HG03196 (cell line): ENCODE measurements at regions not wholly inside any gene's neighbourhood (a gene's known extent, or its start where the extent isn't known, plus 50 kb on each side); places are given as distances from the start of the nearest gene placed in this dataset.
"Not testable (repeated sequence)": the region's sequence is repeated elsewhere in the genome, so short reads cannot be mapped to it uniquely, and the experiment has no call there.

Source experiments
- ATAC-seq: cut with Tn5 transposase; IDR thresholded peaks from one replicate; pipeline ENCODE4 v1.9.1; 2021; ENCODE audit not compliant: unreplicated experiment

GRCh38 chr17:73835605-73836004, 191.4 kb upstream of the SDK2 start:
- ATAC-seq = no peak

DNA sequence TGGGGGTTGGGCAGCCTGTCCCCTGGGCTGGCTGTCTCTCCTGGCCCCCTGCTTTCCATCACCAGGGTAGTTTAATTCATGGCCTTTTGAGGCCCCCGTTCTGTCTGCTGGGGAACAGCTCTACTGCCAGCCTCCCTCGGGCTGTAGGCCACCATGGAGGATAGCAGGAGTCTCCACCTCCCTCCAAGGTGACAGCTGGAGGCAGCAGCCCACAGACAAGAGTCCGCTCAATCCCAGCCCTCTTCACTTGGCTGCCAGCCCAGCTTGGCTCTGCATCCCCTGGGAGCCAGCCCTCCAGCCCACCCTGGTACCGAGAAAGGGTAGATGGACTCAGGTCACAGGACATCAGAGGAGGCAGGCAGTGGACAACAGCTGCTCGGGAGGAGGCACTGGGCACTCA, 194.6 kb upstream of the SDK2 start:
- ATAC-seq = no peak

GRCh38 chr17:73840829-73841228, 196.6 kb upstream of the SDK2 start:
- ATAC-seq = no peak

DNA sequence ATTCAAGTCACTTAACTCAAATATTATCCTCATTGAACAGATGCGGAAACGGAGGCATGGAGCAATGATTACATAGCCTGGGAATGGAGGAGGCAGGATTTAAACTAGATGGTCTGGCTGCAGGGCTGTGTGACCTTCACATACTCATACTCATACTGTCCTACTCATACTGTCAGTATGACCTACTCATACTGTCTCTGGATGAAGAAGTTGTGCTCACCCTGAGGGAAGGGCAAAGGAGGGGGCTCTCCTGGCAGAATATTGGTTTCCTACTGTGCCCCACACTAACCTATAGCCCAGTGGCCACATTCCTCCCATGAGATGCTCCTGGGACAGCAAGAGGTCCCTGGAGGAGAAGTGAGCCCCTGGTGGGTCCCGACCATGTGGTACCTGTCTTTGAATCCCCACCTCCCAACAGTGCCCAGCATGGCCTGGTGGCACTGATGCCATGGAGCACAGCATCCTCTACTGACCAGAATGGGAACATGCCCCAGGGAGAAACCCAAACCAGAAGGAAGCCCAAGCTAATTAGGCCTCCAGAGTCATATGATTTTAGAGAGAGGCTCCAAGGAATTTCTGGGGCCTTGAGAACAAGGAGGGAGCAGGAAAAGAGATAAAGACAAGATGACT, 197.3 kb upstream of the SDK2 start:
- no peak for ATAC-seq

- ATAC-seq = no peak
Observed at GRCh38 chr17:73847952-73848351, 203.7 kb upstream of the SDK2 start.

DNA sequence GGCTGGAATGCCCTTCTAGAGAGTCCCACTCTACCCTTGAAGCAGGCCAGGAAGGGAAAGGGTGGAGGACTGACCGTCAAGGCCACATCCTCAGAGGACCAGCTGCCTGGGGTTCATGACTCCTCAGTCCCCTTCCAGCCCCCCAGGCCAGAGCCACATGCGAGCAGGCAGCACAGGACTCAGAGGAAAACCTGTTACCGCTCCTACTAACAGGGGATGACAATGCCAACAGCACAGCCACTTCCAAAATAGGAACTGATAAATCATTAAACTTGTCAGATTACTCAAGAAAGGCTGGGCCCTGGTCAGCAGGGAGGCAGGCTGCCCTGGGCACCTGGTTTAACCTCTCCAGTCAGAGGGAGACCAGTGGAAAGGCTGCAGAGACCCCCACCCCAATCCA, 206.2 kb upstream of the SDK2 start:
- no peak for ATAC-seq

DNA sequence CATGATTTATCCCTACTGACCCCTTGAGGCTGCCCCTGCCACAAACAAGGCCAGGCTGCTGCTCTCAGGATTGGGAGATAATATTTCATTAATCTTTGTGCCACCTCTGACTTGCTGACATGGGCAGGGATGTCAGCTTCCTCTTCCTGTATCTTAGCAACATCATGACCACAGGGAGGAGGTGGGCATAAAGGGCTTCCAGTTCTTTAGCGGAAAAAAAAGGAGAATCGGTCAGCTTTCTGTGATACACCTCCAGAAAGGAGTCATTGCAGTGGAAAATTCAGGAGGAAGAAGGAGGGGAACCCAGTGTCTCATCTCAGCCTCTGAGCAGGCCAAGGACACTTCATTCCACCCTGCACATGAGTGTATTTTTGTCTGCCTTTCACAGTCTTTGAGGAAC, 206.8 kb upstream of the SDK2 start:
- no peak for ATAC-seq

DNA sequence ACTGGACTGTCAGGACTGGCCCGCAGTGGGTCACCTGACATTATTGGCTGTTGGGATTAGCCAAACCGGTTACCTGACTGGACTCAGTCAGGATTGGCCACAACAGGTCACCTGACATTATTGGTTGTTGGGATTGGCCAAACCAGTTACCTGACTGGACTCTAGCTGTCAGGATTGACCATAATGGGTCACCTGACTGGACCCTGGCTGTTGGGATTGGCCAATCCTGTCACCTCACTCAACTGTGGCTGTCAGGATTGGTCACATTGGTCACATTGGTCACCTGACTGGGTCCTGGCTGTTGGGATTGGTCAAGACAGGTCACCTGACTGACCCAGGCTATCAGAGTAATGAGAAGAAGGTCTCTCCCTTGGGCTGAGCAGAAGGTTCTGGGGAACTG, 207.7 kb upstream of the SDK2 start:
- ATAC-seq = no peak

- no peak for ATAC-seq
Observed at GRCh38 chr17:73855720-73856333, 211.6 kb upstream of the SDK2 start.

DNA sequence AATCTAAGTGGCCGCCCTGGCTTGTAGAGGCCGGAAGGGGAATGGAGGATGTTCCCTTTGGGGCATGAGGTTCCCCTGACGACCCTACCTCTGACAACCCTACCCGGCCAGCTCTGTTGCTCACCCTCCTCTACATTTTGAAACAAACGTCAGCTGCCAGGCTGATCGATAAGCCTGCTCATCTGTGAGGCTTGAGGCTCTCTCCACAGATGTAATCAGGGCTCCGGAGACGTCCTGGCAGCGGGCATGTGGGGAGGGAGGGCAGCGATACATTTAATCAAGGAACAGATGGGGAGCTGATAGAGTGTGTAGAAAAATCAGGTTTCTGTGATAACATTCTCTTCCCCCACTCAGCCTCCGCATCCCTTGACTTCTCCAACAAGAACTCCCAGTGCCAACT, 212.3 kb upstream of the SDK2 start:
- ATAC-seq = no peak

- not testable (repeated sequence) for ATAC-seq
Observed at GRCh38 chr17:73859439-73860008, 215.3 kb upstream of the SDK2 start.

GRCh38 chr17:73861543-73861942, 217.3 kb upstream of the SDK2 start:
- ATAC-seq = no peak

DNA sequence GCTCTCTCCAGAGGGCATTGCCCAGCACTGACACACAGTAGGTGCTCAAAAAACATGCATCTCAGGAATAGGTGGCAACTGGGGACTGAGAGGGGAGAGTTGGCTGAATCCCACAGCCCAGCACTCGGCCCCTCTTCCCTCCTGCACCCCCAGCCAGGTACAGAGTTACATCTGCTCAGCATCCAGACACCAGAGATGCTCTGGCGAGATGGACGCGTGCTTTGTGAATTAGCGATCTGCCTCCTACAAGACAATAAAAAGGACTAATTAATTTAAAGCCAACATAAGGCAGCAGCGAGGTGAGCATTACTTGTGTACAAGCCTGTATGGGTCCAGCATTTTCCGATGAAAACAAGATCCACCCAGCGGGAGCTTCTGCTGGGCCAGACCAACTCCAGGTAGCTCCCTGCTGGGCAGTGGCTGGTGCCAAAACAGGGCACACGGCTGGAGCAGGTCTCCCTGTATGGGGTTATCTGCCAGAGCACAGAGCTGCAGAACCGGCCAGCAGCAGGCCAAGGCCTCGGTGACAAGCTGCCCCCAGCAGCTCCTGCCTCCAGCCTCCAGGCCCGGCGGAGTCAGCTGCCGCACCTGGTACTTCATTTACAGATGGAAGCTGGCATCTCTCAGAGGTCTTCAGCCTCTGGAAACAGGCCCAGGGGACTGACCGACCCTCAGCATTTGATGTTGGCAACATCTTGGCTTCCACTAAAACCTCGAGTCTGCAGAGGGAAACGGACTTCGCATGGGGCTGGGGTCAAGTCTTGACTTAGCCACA, 219.7 kb upstream of the SDK2 start:
- ATAC-seq = no peak

DNA sequence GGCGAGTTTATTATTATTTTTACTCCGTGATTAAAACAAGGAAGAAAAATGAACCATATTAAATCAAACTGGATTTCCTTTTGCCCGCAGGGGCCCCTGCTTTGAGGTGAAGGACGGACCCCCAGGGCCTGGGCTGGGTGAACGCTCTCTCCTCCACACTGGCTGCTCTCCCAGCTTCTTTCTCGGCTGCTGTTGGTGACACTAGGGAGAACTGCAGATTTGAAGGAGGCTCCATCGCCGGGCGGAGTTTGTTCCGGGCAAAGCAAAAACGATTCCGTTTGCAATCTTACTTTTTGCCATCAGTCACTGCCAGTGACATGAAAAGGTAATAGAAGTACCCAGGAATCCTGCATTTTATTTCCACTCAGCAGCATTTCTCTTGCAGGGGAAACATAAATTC, 221.6 kb upstream of the SDK2 start:
- no peak for ATAC-seq

DNA sequence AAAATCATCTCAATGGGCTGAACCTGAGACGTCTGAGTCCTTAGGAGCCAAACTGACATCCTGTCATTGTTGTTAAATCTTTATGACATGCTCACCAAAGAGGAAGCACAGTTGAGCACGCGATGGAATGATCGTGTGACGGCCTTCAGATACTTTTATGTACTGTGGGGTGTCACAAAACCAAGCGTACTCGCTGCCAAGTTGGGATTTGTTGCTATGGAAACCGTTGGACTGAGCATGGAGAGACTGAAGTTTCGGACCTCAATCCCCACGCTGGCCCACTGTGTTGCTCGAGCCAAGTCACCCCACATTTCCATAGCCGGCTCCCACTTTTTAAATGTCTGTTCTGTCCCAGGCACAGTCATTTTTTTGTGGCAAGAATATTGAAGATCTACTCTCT, 222.8 kb upstream of the SDK2 start:
- ATAC-seq = no peak

DNA sequence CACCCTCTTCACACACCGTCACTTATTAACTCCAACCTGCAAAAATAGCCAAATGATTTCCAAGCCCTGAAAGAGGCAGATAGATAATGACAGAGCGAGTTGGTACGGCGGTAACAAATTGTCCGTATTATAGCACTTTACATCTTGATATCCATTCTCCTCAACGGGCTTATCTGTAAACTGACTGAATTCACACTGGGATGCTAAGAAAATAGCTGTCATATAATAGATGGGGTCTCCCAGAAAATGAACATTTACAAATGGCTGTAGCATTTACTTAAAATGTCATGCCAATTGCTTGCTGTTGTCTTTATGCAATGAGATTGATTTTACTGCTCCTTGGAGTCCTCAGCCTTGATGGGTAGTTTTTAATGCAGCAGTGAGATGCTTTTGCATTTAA, 225.8 kb upstream of the SDK2 start:
- ATAC-seq = no peak

- ATAC-seq = no peak
Observed at GRCh38 chr17:73870473-73870872, 226.2 kb upstream of the SDK2 start.

GRCh38 chr17:73872816-73873215, 228.6 kb upstream of the SDK2 start:
- ATAC-seq = no peak

DNA sequence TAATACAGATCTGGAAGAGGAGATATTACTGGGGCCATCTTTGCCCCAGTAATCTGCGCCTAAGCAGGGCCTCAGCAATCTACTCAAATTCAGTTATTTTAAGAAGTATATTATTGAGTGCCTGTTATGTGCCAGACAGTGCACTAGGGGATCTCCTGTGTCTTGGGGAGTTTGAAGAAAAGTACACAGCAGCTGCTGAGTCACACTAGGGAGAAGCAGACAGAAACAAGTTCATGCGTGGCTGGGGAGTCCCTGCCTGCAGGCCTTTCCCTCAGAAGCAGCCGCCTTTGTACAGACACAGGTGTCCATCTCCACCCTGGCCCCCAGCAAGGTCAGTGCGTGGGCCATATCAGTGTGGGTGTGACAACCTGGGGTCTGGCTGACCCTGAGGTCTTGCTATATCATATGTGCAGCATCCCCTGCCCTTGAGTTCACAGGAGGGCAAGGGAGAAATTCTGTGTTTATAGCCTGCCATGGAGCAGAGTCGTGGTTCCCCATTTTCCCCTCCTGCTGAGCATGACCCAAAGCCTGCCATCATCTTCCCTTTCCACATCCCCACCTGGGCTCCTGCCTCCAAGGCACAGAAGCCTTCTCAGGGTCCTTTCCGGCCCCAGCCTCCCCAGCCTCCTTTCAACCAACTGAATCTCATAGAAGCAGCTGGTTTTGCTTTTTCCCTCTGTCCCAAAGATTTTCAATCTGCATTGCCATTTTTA, 229.9 kb upstream of the SDK2 start:
- peak; percentile 62 for ATAC-seq

- ATAC-seq = no peak
Observed at GRCh38 chr17:73875346-73875745, 231.1 kb upstream of the SDK2 start.

DNA sequence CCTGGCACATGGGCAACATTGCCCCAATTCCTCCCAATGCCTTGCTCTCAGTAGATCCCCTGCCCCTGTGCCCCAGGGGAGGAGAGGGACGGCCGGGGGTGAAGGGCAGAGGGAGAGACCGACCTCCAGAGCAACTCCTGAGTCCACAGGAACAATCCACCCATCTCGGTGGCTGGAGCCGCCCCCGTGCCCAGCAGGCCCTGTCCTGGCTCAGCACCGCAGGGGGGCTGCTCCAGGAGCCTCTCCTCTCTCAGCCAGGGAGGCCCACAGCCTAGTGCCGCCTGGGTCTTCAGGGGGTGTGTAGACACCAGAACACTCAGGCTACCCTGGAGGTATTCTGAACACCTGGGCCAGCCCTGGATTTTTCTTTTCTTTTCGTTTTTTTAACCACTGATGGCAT, 233.7 kb upstream of the SDK2 start:
- ATAC-seq = no peak
